WI38 (cell line): ENCODE measurements at regions not wholly inside any gene's neighbourhood (a gene's known extent, or its start where the extent isn't known, plus 50 kb on each side); places are given as distances from the start of the nearest gene placed in this dataset.

Source experiments
- H3K4me3 ChIP-seq: 2 replicates; pipeline ENCODE4 v1.5.1; 2011; ENCODE audit warnings: low read depth, mild to moderate bottlenecking, control low read depth, low read length
- TF ChIP-seq, protein P1 (sequence below): IDR thresholded peaks from 2 replicates; pipeline ENCODE4 v1.5.1; 2012; ENCODE audit warnings: low read depth, mild to moderate bottlenecking, control low read depth, low read length

DNA sequence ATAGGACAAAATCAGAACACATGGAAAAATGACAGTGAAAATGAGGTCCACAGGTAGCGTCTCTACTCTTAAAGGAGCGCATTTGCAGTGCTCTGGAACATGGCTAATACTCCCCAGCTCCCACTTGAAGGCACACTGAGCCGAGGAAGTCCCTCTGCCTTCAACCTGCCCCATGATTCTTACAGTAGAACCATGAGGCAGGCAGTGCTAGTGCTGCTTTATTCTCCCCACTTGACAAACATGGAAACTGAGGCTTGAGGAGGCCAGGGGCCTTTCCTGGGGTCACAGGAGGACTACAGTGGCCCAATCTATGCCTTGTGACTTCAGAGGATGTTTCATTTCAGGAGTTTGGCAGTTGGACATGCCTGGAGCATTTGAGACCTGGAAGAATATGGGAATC is 244.1 kb upstream of the MAF start:
- TF ChIP-seq, protein P1, sequence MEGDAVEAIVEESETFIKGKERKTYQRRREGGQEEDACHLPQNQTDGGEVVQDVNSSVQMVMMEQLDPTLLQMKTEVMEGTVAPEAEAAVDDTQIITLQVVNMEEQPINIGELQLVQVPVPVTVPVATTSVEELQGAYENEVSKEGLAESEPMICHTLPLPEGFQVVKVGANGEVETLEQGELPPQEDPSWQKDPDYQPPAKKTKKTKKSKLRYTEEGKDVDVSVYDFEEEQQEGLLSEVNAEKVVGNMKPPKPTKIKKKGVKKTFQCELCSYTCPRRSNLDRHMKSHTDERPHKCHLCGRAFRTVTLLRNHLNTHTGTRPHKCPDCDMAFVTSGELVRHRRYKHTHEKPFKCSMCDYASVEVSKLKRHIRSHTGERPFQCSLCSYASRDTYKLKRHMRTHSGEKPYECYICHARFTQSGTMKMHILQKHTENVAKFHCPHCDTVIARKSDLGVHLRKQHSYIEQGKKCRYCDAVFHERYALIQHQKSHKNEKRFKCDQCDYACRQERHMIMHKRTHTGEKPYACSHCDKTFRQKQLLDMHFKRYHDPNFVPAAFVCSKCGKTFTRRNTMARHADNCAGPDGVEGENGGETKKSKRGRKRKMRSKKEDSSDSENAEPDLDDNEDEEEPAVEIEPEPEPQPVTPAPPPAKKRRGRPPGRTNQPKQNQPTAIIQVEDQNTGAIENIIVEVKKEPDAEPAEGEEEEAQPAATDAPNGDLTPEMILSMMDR = no peak

DNA sequence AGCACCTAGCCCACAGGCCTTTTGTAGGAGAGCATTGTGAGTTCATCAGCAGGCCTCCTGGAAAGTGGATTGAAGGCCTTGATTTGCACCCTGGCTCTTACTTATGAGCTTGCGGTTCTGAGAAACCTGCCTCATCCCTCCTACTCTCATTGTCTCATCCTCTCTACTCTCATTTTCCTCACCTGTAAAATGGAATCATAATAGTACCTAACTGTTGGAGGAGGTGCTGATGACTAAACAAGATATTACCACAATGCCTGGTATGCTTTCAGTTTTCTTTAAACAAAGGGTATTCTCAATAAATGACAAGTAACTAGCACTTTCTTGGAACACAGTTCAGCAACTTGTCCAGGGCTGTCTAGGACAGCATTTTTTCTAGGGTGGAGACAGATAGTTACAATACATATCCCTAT is 243.1 kb upstream of the MAF start:
- TF ChIP-seq, protein P1 = no peak
- no peak overlapping the region for H3K4me3 ChIP-seq

More for the DNA sequence above, 244.1 kb upstream of the MAF start:
- no peak overlapping the region for H3K4me3 ChIP-seq

DNA sequence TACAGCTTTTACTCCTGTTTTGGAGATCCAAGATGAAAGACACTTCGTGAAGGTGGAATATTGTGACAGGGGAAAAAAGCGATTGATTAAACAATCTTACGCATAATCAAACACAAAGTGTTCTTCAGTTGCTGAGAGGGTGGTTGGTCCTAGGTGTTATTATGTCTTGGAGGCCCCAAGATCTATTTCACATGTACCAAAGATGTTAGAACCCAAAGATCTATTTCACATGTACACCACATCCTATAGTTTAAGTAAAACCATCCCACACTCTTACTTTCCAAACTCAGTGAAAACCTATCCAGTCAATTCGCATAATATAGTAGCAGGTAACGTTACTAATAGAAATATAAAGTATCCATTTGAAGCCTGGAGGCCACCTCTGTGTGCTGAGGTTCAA is 242.6 kb upstream of the MAF start:
- TF ChIP-seq, protein P1 = no peak
- H3K4me3 ChIP-seq = no peak overlapping the region

DNA sequence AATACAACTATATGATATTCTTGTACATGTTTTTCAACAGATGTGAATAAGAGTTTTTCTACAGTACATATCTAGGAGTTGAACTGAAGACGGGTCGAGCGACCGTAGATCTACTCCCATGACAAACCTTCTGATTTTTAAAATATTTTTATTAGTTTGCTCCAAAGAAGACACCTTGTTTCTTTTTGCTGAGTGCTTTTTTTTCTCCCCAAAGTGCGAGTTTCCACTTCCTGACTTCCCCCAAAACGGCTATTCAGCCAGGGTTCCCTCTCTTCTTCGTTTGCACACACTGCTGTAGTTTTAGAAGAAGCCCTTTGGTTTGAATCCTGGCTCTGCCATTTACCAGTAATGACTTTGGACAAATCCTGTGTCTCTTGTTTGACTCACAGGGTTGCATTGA is 241.7 kb upstream of the MAF start:
- TF ChIP-seq, protein P1 = no peak
- no peak overlapping the region for H3K4me3 ChIP-seq

DNA sequence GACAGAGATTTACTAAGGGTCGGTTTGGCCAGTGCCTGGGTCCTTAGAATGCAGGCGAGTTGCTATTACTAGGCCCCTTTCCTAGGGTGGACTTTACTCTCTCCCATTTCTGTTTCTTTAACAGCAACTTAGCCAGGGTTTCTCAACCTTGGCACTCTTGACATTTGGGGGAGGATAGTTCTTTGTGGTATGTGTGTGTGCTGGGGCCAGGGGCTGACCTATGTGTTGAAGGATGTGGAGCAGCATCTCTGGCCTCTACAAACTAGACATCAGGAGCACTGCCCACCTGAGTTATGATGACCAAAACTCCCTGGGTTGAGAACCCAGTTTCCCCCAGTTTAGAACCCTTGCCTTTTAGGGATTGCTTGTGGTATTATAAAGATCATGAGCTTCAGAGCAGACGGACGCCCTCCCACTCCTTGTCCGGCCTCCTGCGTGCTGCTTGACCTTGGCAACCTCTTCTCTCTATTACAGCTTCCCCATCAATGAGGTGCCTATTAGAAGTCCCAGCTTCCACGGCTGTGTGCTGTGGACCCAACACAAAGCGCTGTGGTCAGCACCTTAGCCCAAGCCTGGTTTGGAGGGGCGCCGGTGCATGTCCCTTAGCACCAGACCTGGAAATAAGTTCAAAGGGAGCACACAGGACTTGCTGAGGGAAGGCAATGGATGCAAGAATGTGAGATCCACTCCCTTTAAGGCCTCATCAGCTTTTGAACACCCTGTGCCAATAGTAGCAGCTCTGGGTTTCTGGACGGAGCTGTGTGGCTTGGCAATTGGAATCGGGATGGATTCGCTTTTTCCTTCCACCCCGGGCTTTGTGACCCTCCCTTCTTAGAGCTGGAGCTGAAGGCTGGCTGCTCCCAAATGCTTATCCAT is 239.2 kb upstream of the MAF start:
- TF ChIP-seq, protein P1 = no peak

DNA sequence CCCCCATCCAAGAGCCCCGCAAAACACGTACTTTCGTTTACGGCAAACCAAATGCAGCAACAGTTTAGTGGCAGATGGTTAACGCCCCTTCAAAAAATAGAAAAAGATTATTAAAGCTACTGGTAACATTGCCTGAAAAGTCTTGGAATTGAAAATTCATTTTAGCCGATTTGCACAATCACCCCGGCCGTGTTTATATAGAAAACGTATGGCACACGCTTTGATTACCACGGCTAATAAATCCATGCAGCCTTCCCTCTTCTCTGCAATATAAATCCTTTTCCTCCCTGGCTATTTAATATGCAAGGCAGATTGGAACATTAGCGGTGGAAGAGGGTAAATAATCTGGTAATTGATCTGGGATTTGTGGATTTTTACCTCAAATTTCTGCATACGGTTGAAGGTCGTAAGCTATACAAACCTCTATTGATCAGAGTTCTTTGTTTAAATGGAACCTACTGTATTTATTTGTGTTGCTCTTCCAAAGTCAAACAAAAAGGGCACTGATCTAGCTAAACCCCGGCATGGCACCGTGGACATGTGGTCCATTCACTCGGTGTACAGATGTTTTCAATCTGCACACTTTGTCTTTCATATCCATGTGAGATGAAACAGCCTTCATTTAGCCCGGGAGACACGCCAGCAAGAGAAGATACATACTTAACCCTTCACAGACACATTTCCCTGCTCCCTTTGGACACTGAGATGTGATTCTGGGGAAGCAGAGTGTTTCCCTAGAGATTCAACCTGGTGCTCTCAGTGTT is 238.1 kb upstream of the MAF start:
- TF ChIP-seq, protein P1 = no peak
- no peak overlapping the region for H3K4me3 ChIP-seq

More for the DNA sequence above, 239.2 kb upstream of the MAF start:
- H3K4me3 ChIP-seq = no peak overlapping the region

DNA sequence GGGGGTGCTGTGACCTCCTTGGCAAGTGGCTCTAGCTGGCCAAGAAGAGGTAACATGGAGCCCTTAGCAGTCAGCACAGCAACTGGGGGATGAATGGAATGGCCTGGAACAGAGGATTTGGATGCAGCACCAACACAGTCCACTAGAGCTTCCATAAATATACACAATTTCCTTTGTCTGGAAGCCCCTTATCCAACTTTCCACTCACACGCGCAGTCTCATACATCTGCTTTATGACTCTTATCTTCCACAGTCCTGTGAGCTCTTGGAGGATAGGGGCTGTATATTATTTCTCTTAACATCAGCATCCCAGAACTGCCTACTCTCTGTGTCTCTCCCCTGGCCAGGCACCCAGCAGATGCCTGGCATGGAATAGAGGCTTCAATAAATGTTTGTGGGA is 235.6 kb upstream of the MAF start:
- no peak overlapping the region for H3K4me3 ChIP-seq
- TF ChIP-seq, protein P1 = no peak
